CD4-positive, alpha-beta T cell treated with Interleukin-17A for 1 hour (primary cell): ENCODE measurements at regions not wholly inside any gene's neighbourhood (a gene's known extent, or its start where the extent isn't known, plus 50 kb on each side); places are given as distances from the start of the nearest gene placed in this dataset.
"Not testable (repeated sequence)": the region's sequence is repeated elsewhere in the genome, so short reads cannot be mapped to it uniquely, and the experiment has no call there.

Experiments used
- DNase-seq: peaks from one replicate; pipeline ENCODE4 v3.0.0-alpha.2; 2020

- DNase-seq, result no peak
These were observed 612.4 kb upstream of the GRM7 start for GRCh38 chr3:6248528-6248927.

- DNase-seq, result no peak
These were observed 611.2 kb upstream of the GRM7 start for GRCh38 chr3:6249679-6250078.

GRCh38 chr3:6250167-6250566 lies 610.7 kb upstream of the GRM7 start:
- no peak for DNase-seq

GRCh38 chr3:6251612-6252400 lies 609.1 kb upstream of the GRM7 start:
- DNase-seq, result no peak

- DNase-seq, result no peak
These were observed 606.4 kb upstream of the GRM7 start for GRCh38 chr3:6254490-6254889.

GRCh38 chr3:6255229-6255628 lies 605.7 kb upstream of the GRM7 start:
- DNase-seq, result no peak

- DNase-seq, result no peak
These were observed 600.2 kb upstream of the GRM7 start for GRCh38 chr3:6260551-6261191.

GRCh38 chr3:6262010-6262409 lies 598.9 kb upstream of the GRM7 start:
- DNase-seq, result no peak

GRCh38 chr3:6264036-6264435 lies 596.9 kb upstream of the GRM7 start:
- DNase-seq, result no peak

GRCh38 chr3:6264906-6265305 lies 596.0 kb upstream of the GRM7 start:
- DNase-seq, result no peak

GRCh38 chr3:6266135-6266534 lies 594.8 kb upstream of the GRM7 start:
- DNase-seq, result no peak

GRCh38 chr3:6273878-6274277 lies 587.0 kb upstream of the GRM7 start:
- DNase-seq, result no peak

GRCh38 chr3:6281662-6282061 lies 579.3 kb upstream of the GRM7 start:
- no peak for DNase-seq

GRCh38 chr3:6282918-6283317 lies 578.0 kb upstream of the GRM7 start:
- DNase-seq, result no peak

GRCh38 chr3:6287088-6287875 lies 573.6 kb upstream of the GRM7 start:
- DNase-seq, result no peak

- no peak for DNase-seq
These were observed 559.3 kb upstream of the GRM7 start for GRCh38 chr3:6301626-6302025.

GRCh38 chr3:6315906-6316305 lies 545.0 kb upstream of the GRM7 start:
- DNase-seq, result no peak

- DNase-seq, result no peak
These were observed 538.9 kb upstream of the GRM7 start for GRCh38 chr3:6321999-6322398.

- DNase-seq, result no peak
These were observed 534.1 kb upstream of the GRM7 start for GRCh38 chr3:6326771-6327170.

- not testable (repeated sequence) for DNase-seq
These were observed 520.0 kb upstream of the GRM7 start for GRCh38 chr3:6340980-6341325.

GRCh38 chr3:6351752-6352151 lies 509.2 kb upstream of the GRM7 start:
- no peak for DNase-seq

- DNase-seq, result no peak
These were observed 506.3 kb upstream of the GRM7 start for GRCh38 chr3:6354653-6355052.

- DNase-seq, result no peak
These were observed 498.5 kb upstream of the GRM7 start for GRCh38 chr3:6362406-6362805.

GRCh38 chr3:6367171-6367570 lies 493.7 kb upstream of the GRM7 start:
- DNase-seq, result no peak
